Activated naive CD8-positive, alpha-beta T cell treated with anti-CD3 and anti-CD28 coated beads, Interleukin-2, amount 50 U/mL, for 24 hours (primary cell): ENCODE measurements at regions not wholly inside any gene's neighbourhood (a gene's known extent, or its start where the extent isn't known, plus 50 kb on each side); places are given as distances from the start of the nearest gene placed in this dataset.

Experiments
- ATAC-seq: fragments of 150-1000 bp; cut with Tn5 transposase; one replicate; pipeline ENCODE4 v1.10.0; 2021
- DNase-seq: peaks from one replicate; pipeline ENCODE4 v3.0.0; 2021
- H3K27ac Mint-ChIP-seq: one replicate; pipeline ENCODE4 v1.8.0; 2021; ENCODE audit warnings: mild to moderate bottlenecking, mixed read lengths
- H3K27me3 Mint-ChIP-seq: one replicate; pipeline ENCODE4 v1.8.0; 2021; ENCODE audit warnings: mixed read lengths
- H3K36me3 Mint-ChIP-seq: one replicate; pipeline ENCODE4 v1.8.0; 2021; ENCODE audit warnings: low read depth, mixed read lengths
- H3K4me1 Mint-ChIP-seq: one replicate; pipeline ENCODE4 v1.8.0; 2021; ENCODE audit warnings: mixed read lengths
- H3K4me3 Mint-ChIP-seq: one replicate; pipeline ENCODE4 v1.8.0; 2021; ENCODE audit warnings: mild to moderate bottlenecking, moderate library complexity, mixed read lengths
- H3K9me3 Mint-ChIP-seq: one replicate; pipeline ENCODE4 v1.8.0; 2021; ENCODE audit warnings: mixed read lengths

DNA sequence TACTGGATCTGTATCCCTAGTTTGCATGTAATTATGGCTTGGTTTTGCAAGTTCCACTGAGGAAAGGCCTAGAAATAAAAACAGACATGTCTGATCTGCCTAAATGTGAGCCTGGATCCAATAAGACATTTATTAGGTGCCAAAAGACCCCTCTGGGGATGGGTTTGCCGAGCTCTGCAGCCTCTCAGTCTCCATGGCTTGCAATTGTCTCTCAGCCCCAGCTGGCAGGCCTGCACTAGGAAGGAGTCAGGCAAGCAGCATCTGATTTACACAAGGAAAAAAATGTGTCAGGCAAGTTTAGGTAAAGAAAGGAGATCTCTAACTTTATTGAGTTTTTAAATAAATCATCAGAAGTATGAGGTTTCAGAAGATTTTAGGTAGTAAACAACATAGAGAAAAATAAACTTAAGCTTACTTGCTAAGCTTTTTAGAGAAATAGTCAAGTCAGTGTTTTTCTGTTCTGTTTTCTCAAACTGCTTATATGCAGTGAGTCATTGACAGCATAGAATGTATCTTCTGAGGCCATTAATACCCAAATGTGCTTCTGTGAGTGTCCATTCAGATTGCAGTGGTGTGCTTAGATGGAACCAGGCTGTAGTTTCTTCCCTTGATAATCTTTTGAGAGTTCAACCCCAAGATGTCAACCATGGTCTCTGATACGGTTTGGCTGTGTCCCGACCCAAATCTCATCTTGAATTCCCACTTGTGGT is 121.0 kb downstream of the FHL5 start:
- ATAC-seq (no peak), DNase-seq (no peak)
- Mint-ChIP-seq H3K4me3 (no peak overlapping the region), H3K4me1 (no peaks in the 10 kb centered on the region), H3K27ac (no peak overlapping the region), H3K27me3 (peaks cover 2% of the 10 kb centered on the region), H3K36me3 (no peaks in the 10 kb centered on the region), H3K9me3 (no peaks in the 10 kb centered on the region)

DNA sequence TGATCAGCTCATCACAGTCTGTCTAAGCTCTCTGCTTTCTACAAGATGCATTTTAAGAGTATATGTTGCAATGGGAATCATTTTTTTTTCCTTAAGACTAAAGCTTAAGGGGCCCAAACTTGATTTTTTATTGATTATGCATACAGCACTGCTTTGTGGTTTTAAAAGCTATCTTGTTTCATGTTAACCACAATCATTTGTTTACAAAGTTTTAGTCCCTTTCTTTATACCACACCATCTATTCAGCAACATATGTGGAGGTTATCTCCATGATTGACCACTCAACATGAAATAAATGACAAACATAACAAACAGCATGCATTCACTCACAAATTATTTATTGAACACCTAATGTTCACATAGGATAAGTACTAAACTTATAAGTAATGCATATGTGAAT is 119.1 kb downstream of the FHL5 start:
- H3K4me3 Mint-ChIP-seq = no peak overlapping the region
- no peaks in the 10 kb centered on the region for H3K9me3 Mint-ChIP-seq
- no peaks in the 10 kb centered on the region for H3K4me1 Mint-ChIP-seq
- no peaks in the 10 kb centered on the region for H3K36me3 Mint-ChIP-seq
- H3K27me3 Mint-ChIP-seq = peaks cover 4% of the 10 kb centered on the region
- H3K27ac Mint-ChIP-seq = no peak overlapping the region
- DNase-seq (no peak), ATAC-seq (no peak)

GRCh38 chr6:96675597-96675996 is 112.7 kb downstream of the FHL5 start:
- H3K27ac Mint-ChIP-seq = no peak overlapping the region
- no peaks in the 10 kb centered on the region for H3K9me3 Mint-ChIP-seq
- H3K36me3 Mint-ChIP-seq = no peaks in the 10 kb centered on the region
- no peaks in the 10 kb centered on the region for H3K4me1 Mint-ChIP-seq
- H3K4me3 Mint-ChIP-seq = no peak overlapping the region
- ATAC-seq (no peak), DNase-seq (no peak)
- H3K27me3 Mint-ChIP-seq = peaks cover 8% of the 10 kb centered on the region
